Ammon's horn (tissue), 1 donor: ENCODE measurements at regions not wholly inside any gene's neighbourhood (a gene's known extent, or its start where the extent isn't known, plus 50 kb on each side); places are given as distances from the start of the nearest gene placed in this dataset.

Experiments
- DNase-seq: peaks from one replicate; pipeline ENCODE4 v3.0.0-alpha.2; 2016; ENCODE audit warnings: low spot score

- DNase-seq = no peak
Measured at GRCh38 chr2:167900435-167901114, 346.8 kb downstream of the STK39 start.

- no peak for DNase-seq
Measured at GRCh38 chr2:167898340-167898739, 349.1 kb downstream of the STK39 start.

GRCh38 chr2:167891841-167892240 is 355.6 kb downstream of the STK39 start:
- DNase-seq = no peak

GRCh38 chr2:167890739-167891138 is 356.7 kb downstream of the STK39 start:
- DNase-seq = no peak

GRCh38 chr2:167880415-167880814 is 367.0 kb downstream of the STK39 start:
- no peak for DNase-seq

- no peak for DNase-seq
Measured at GRCh38 chr2:167875529-167875928, 371.9 kb downstream of the STK39 start.

- no peak for DNase-seq
Measured at GRCh38 chr2:167874812-167875211, 372.6 kb downstream of the STK39 start.

GRCh38 chr2:167871286-167871685 is 376.1 kb downstream of the STK39 start:
- DNase-seq = no peak

GRCh38 chr2:167869200-167869599 is 378.2 kb downstream of the STK39 start:
- DNase-seq = no peak

- no peak for DNase-seq
Measured at GRCh38 chr2:167863377-167863776, 384.0 kb downstream of the STK39 start.

GRCh38 chr2:167862782-167863181 is 384.6 kb downstream of the STK39 start:
- no peak for DNase-seq

GRCh38 chr2:167862296-167862695 is 385.1 kb downstream of the STK39 start:
- DNase-seq = no peak

GRCh38 chr2:167861574-167862193 is 385.7 kb downstream of the STK39 start:
- DNase-seq = no peak

- DNase-seq = no peak
Measured at GRCh38 chr2:167860082-167860481, 387.3 kb downstream of the STK39 start.

GRCh38 chr2:167859676-167860075 is 387.7 kb downstream of the STK39 start:
- DNase-seq = no peak

GRCh38 chr2:167858086-167858485 is 389.3 kb downstream of the STK39 start:
- no peak for DNase-seq

- peak; percentile 78 for DNase-seq
Measured at GRCh38 chr2:167857416-167857815, 390.0 kb downstream of the STK39 start.

GRCh38 chr2:167856190-167856589 is 391.2 kb downstream of the STK39 start:
- DNase-seq = no peak

GRCh38 chr2:167855211-167855610 is 392.2 kb downstream of the STK39 start:
- DNase-seq = no peak

- no peak for DNase-seq
Measured at GRCh38 chr2:167853717-167854116, 393.7 kb downstream of the STK39 start.

- DNase-seq = no peak
Measured at GRCh38 chr2:167851876-167852275, 395.5 kb downstream of the STK39 start.

- DNase-seq = no peak
Measured at GRCh38 chr2:167851323-167851860, 396.0 kb downstream of the STK39 start.

GRCh38 chr2:167844714-167845530 is 402.5 kb downstream of the STK39 start:
- no peak for DNase-seq
